ENCODE measurements at regions not wholly inside any gene's neighbourhood (a gene's known extent, or its start where the extent isn't known, plus 50 kb on each side); places are given as distances from the start of the nearest gene placed in this dataset.

- DNase-seq = no peak
Measured at GRCh38 chr12:97335115-97335514, 127.5 kb upstream of the RMST start.

- no peak for DNase-seq
Measured at GRCh38 chr12:97336900-97337751, 125.5 kb upstream of the RMST start.

GRCh38 chr12:97342130-97342529 is 120.5 kb upstream of the RMST start:
- no peak for DNase-seq

- DNase-seq = no peak
Measured at GRCh38 chr12:97347956-97348355, 114.6 kb upstream of the RMST start.

GRCh38 chr12:97358361-97358760 is 104.2 kb upstream of the RMST start:
- no peak for DNase-seq

- no peak for DNase-seq
Measured at GRCh38 chr12:97359021-97359690, 103.4 kb upstream of the RMST start.

- no peak for DNase-seq
Measured at GRCh38 chr12:97363693-97364092, 98.9 kb upstream of the RMST start.

GRCh38 chr12:97368462-97369163 is 94.0 kb upstream of the RMST start:
- DNase-seq = no peak

- DNase-seq = no peak
Measured at GRCh38 chr12:97375310-97375709, 87.3 kb upstream of the RMST start.

GRCh38 chr12:97380440-97380839 is 82.2 kb upstream of the RMST start:
- no peak for DNase-seq

GRCh38 chr12:97385121-97385520 is 77.5 kb upstream of the RMST start:
- DNase-seq = no peak

- DNase-seq = no peak
Measured at GRCh38 chr12:97386133-97386581, 76.4 kb upstream of the RMST start.

- no peak for DNase-seq
Measured at GRCh38 chr12:97387844-97388243, 74.8 kb upstream of the RMST start.

- DNase-seq = no peak
Measured at GRCh38 chr12:97394657-97395056, 67.9 kb upstream of the RMST start.

- no peak for DNase-seq
Measured at GRCh38 chr12:97397008-97397407, 65.6 kb upstream of the RMST start.

- no peak for DNase-seq
Measured at GRCh38 chr12:97398704-97399103, 63.9 kb upstream of the RMST start.

GRCh38 chr12:97404093-97404492 is 58.5 kb upstream of the RMST start:
- no peak for DNase-seq

GRCh38 chr12:97404543-97404942 is 58.1 kb upstream of the RMST start:
- peak; percentile 5 to 41 (median 21) for DNase-seq

- DNase-seq = no peak
Measured at GRCh38 chr12:97408363-97408762, 54.2 kb upstream of the RMST start.

- no peak for DNase-seq
Measured at GRCh38 chr12:97411341-97411740, 51.3 kb upstream of the RMST start.

Measured in muscle of back (tissue), 3 donors.